ENCODE measurements at regions not wholly inside any gene's neighbourhood (a gene's known extent, or its start where the extent isn't known, plus 50 kb on each side); places are given as distances from the start of the nearest gene placed in this dataset.
"Not testable (repeated sequence)": the region's sequence is repeated elsewhere in the genome, so short reads cannot be mapped to it uniquely, and the experiment has no call there.

- Histone ChIP-seq H3K36me3 (ENCODE audit: control insufficient read depth, insufficient read depth, low read length) (no peaks in the 10 kb centered on the region), H3K9me3 (replicated peaks; ENCODE audit: control insufficient read depth, low read depth, low read length) (no peaks in the 10 kb centered on the region), H3K27me3 (ENCODE audit: control insufficient read depth, insufficient read depth, low read length) (no peaks in the 10 kb centered on the region), H3K4me3 (ENCODE audit: low read length) (no peak overlapping the region), H3K27ac (ENCODE audit: low read length) (peak overlapping the region; percentile 47), H3K4me1 (ENCODE audit: control insufficient read depth, insufficient read depth, low read length) (peaks cover 16% of the 10 kb centered on the region)
- 26% methylated on average over 8 of the region's 9 CpGs for WGBS (ENCODE audit: insufficient coverage)
- DNase-seq, result peak; percentile 88
These were observed 123.7 kb downstream of the ANAPC4 start for GRCh38 chr4:25500626-25501316.

- no peak for DNase-seq
- peaks cover 16% of the 10 kb centered on the region for H3K4me1 ChIP-seq (ENCODE audit: control insufficient read depth, insufficient read depth, low read length)
- H3K36me3 ChIP-seq (ENCODE audit: control insufficient read depth, insufficient read depth, low read length), result no peaks in the 10 kb centered on the region
- 93% methylated on average over 3 of the region's 4 CpGs for WGBS (ENCODE audit: insufficient coverage)
- no peak overlapping the region for H3K4me3 ChIP-seq (ENCODE audit: low read length)
- no peak overlapping the region for H3K27ac ChIP-seq (ENCODE audit: low read length)
- no peaks in the 10 kb centered on the region for H3K9me3 ChIP-seq (replicated peaks; ENCODE audit: control insufficient read depth, low read depth, low read length)
- H3K27me3 ChIP-seq (ENCODE audit: control insufficient read depth, insufficient read depth, low read length), result no peaks in the 10 kb centered on the region
These were observed 125.1 kb downstream of the ANAPC4 start for GRCh38 chr4:25502115-25502514.

DNA sequence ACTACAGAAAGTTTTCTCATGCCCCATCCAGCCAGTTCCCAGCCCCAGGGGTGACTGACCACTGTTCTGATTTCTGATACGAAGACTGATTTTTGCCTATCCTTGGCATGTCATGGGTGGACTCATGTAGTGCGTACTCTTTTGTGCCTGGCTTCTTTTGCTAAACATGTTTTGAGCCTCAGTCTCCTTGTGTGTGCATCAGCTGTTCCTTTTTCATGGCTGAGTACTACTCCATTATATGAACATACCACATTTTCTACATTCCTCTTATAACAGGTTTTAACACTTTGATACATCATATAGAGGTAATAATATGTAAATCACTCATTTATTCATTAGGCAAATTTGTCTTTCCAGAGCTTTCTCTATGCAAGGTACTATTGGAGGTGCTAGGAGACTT is 126.7 kb downstream of the ANAPC4 start:
- Histone ChIP-seq H3K4me1 (ENCODE audit: control insufficient read depth, insufficient read depth, low read length) (peaks cover 16% of the 10 kb centered on the region), H3K27me3 (ENCODE audit: control insufficient read depth, insufficient read depth, low read length) (no peaks in the 10 kb centered on the region), H3K36me3 (ENCODE audit: control insufficient read depth, insufficient read depth, low read length) (no peaks in the 10 kb centered on the region), H3K27ac (ENCODE audit: low read length) (no peak overlapping the region), H3K4me3 (ENCODE audit: low read length) (no peak overlapping the region), H3K9me3 (replicated peaks; ENCODE audit: control insufficient read depth, low read depth, low read length) (no peaks in the 10 kb centered on the region)
- no peak for DNase-seq
- WGBS (ENCODE audit: insufficient coverage), result 92% methylated on average over 2 of the region's 2 CpGs

DNA sequence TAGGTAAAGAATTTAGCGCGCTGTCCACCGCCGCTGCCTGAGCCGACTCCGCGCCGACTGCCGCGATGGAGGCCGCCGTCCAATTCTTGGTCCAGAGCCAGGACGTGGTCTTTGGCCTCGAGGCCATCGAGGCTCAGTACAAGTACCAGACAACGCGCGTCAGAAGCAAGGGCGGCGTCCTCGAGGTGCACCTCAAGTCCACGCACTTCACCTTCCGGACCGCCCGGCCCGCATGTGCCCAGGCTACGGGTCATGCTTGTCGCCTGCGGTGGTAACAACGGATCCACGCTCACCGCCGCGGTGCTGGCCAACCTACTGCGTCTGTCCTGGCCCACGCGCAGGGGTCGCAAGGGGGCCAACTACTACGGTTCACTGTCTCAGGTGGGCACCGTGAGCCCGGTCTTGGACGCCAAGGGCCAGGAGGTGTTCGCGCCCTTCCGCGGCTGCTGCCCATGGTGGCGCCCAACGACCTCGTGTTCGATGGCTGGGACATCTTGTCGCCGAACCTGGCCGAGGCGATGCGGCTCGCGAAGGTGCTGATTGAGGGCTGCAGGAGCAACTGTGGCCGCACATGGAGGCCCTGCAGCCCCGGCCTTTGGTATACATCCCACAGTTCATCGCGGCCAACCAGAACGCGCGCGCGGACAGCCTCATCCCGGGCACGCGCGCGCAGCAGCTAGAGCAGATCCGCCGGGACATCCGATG is 128.0 kb downstream of the ANAPC4 start:
- Histone ChIP-seq H3K36me3 (ENCODE audit: control insufficient read depth, insufficient read depth, low read length) (no peaks in the 10 kb centered on the region), H3K4me3 (ENCODE audit: low read length) (no peak overlapping the region), H3K9me3 (replicated peaks; ENCODE audit: control insufficient read depth, low read depth, low read length) (no peaks in the 10 kb centered on the region), H3K4me1 (ENCODE audit: control insufficient read depth, insufficient read depth, low read length) (peaks cover 16% of the 10 kb centered on the region), H3K27ac (ENCODE audit: low read length) (no peak overlapping the region), H3K27me3 (ENCODE audit: control insufficient read depth, insufficient read depth, low read length) (no peaks in the 10 kb centered on the region)
- no peak for DNase-seq
- 95% methylated on average over 74 of the region's 74 CpGs for WGBS (ENCODE audit: insufficient coverage)

- H3K9me3 ChIP-seq (replicated peaks; ENCODE audit: control insufficient read depth, low read depth, low read length), result no peaks in the 10 kb centered on the region
- no peaks in the 10 kb centered on the region for H3K36me3 ChIP-seq (ENCODE audit: control insufficient read depth, insufficient read depth, low read length)
- no peak overlapping the region for H3K27ac ChIP-seq (ENCODE audit: low read length)
- 93% methylated on average over 22 of the region's 23 CpGs for WGBS (ENCODE audit: insufficient coverage)
- H3K27me3 ChIP-seq (ENCODE audit: control insufficient read depth, insufficient read depth, low read length), result peaks cover 2% of the 10 kb centered on the region
- H3K4me1 ChIP-seq (ENCODE audit: control insufficient read depth, insufficient read depth, low read length), result peaks cover 12% of the 10 kb centered on the region
- no peak for DNase-seq
- no peak overlapping the region for H3K4me3 ChIP-seq (ENCODE audit: low read length)
These were observed 128.6 kb downstream of the ANAPC4 start for GRCh38 chr4:25505637-25505991.

- no peak for DNase-seq
- Histone ChIP-seq H3K4me3 (ENCODE audit: low read length) (no peak overlapping the region), H3K4me1 (ENCODE audit: control insufficient read depth, insufficient read depth, low read length) (peaks cover 7% of the 10 kb centered on the region), H3K27ac (ENCODE audit: low read length) (no peak overlapping the region), H3K9me3 (replicated peaks; ENCODE audit: control insufficient read depth, low read depth, low read length) (no peaks in the 10 kb centered on the region), H3K27me3 (ENCODE audit: control insufficient read depth, insufficient read depth, low read length) (peaks cover 2% of the 10 kb centered on the region), H3K36me3 (ENCODE audit: control insufficient read depth, insufficient read depth, low read length) (no peaks in the 10 kb centered on the region)
- WGBS (ENCODE audit: insufficient coverage), result 97% methylated on average over 39 of the region's 39 CpGs
These were observed 129.0 kb downstream of the ANAPC4 start for GRCh38 chr4:25506032-25506571.

- WGBS (ENCODE audit: insufficient coverage), result no CpG with 5 or more reads among the region's 4 CpGs
- H3K36me3 ChIP-seq (ENCODE audit: control insufficient read depth, insufficient read depth, low read length), result no peaks in the 10 kb centered on the region
- peaks cover 2% of the 10 kb centered on the region for H3K27me3 ChIP-seq (ENCODE audit: control insufficient read depth, insufficient read depth, low read length)
- H3K4me3 ChIP-seq (ENCODE audit: low read length), result no peak overlapping the region
- H3K9me3 ChIP-seq (replicated peaks; ENCODE audit: control insufficient read depth, low read depth, low read length), result no peaks in the 10 kb centered on the region
- no peaks in the 10 kb centered on the region for H3K4me1 ChIP-seq (ENCODE audit: control insufficient read depth, insufficient read depth, low read length)
- no peak for DNase-seq
- no peak overlapping the region for H3K27ac ChIP-seq (ENCODE audit: low read length)
These were observed 132.6 kb downstream of the ANAPC4 start for GRCh38 chr4:25509646-25510045.

DNA sequence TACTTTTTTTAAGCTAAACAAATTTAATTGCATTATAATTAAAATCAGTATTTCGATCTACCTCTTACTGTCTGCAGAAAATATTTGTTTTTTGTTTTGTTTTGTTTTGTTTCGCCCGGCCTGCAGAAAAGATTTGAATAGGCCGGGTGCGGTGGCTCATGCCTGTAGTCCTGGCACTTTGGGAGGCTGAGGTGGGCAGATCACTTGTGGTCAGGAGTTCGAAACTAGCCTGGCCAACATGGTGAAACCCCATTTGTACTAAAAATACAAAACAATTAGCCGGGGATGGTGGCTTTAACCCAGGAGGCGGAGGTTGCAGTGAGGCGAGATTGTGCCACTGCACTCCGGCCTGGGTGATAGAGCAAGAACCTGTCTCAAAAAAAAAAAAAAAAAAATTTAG is 134.8 kb downstream of the ANAPC4 start:
- not testable (repeated sequence) for H3K4me3 ChIP-seq (ENCODE audit: low read length); H3K36me3 ChIP-seq (ENCODE audit: control insufficient read depth, insufficient read depth, low read length); H3K27me3 ChIP-seq (ENCODE audit: control insufficient read depth, insufficient read depth, low read length); DNase-seq; H3K9me3 ChIP-seq (replicated peaks; ENCODE audit: control insufficient read depth, low read depth, low read length); H3K4me1 ChIP-seq (ENCODE audit: control insufficient read depth, insufficient read depth, low read length); H3K27ac ChIP-seq (ENCODE audit: low read length)
- no CpG with 5 or more reads among the region's 10 CpGs for WGBS (ENCODE audit: insufficient coverage)

DNA sequence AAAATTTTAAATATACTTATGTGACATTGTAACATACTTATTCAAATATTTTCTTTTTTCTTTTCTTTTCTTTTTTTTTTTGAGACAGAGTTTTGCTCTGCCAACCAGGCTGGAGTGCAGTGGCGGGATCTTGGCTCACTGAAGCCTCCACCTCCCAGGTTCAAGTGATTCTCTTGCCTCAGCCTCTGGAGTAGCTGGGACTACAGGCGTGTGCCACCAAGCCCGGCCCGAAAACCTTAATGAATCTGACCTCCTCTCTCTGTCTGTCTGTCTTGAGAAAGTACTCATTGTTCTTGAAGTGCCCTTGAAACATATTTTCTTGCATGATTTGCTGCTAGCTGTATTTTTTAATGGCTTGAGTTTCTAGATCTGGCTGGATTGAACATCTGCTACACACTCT is 136.8 kb downstream of the ANAPC4 start:
- no peaks in the 10 kb centered on the region for H3K4me1 ChIP-seq (ENCODE audit: control insufficient read depth, insufficient read depth, low read length)
- H3K27ac ChIP-seq (ENCODE audit: low read length), result no peak overlapping the region
- WGBS (ENCODE audit: insufficient coverage), result 83% methylated on average over 1 of the region's 4 CpGs
- no peaks in the 10 kb centered on the region for H3K36me3 ChIP-seq (ENCODE audit: control insufficient read depth, insufficient read depth, low read length)
- no peak for DNase-seq
- no peaks in the 10 kb centered on the region for H3K9me3 ChIP-seq (replicated peaks; ENCODE audit: control insufficient read depth, low read depth, low read length)
- H3K27me3 ChIP-seq (ENCODE audit: control insufficient read depth, insufficient read depth, low read length), result peaks cover 2% of the 10 kb centered on the region
- no peak overlapping the region for H3K4me3 ChIP-seq (ENCODE audit: low read length)

GRCh38 chr4:25523405-25523804 is 132.2 kb upstream of the SLC34A2 start:
- Histone ChIP-seq H3K9me3 (replicated peaks; ENCODE audit: control insufficient read depth, low read depth, low read length) (no peaks in the 10 kb centered on the region), H3K4me3 (ENCODE audit: low read length) (no peak overlapping the region), H3K4me1 (ENCODE audit: control insufficient read depth, insufficient read depth, low read length) (no peaks in the 10 kb centered on the region), H3K27me3 (ENCODE audit: control insufficient read depth, insufficient read depth, low read length) (no peaks in the 10 kb centered on the region), H3K27ac (ENCODE audit: low read length) (no peak overlapping the region), H3K36me3 (ENCODE audit: control insufficient read depth, insufficient read depth, low read length) (no peaks in the 10 kb centered on the region)
- no peak for DNase-seq
- 77% methylated on average over 4 of the region's 4 CpGs for WGBS (ENCODE audit: insufficient coverage)

Measured in muscle of leg (tissue), 3 donors.